ENCODE measurements at regions not wholly inside any gene's neighbourhood (a gene's known extent, or its start where the extent isn't known, plus 50 kb on each side); places are given as distances from the start of the nearest gene placed in this dataset.

- Histone ChIP-seq H3K4me2 (ENCODE audit: insufficient read depth, low read length) (no peak overlapping the region), H4K20me1 (ENCODE audit: insufficient read depth, low read length) (no peaks in the 10 kb centered on the region), H3K9me3 (ENCODE audit: low read depth, low read length) (no peaks in the 10 kb centered on the region), H3K27me3 (ENCODE audit: insufficient read depth, low read length) (no peaks in the 10 kb centered on the region), H3K79me2 (ENCODE audit: insufficient read depth, low read length) (no peaks in the 10 kb centered on the region), H3K4me1 (ENCODE audit: insufficient read depth, low read length) (no peaks in the 10 kb centered on the region), H3K36me3 (ENCODE audit: insufficient read depth, low read length) (no peaks in the 10 kb centered on the region), H3K27ac (ENCODE audit: low read depth, low read length) (no peak overlapping the region), H3K4me3 (ENCODE audit: insufficient read depth, low read length) (no peak overlapping the region), H2AFZ (ENCODE audit: low read length) (no peak overlapping the region)
- TF ChIP-seq CTCF (IDR thresholded peaks at IDR 0.05; ENCODE audit: extremely low read depth, low read depth, low read length): no peak
- DNase-seq (ENCODE audit: insufficient read length, low spot score, missing footprints): no peak
These were observed 983.8 kb downstream of the TTLL7 start for GRCh38 chr1:83015163-83015562.

GRCh38 chr1:83012950-83013349 lies 986.0 kb downstream of the TTLL7 start:
- no peaks in the 10 kb centered on the region for H3K79me2 ChIP-seq (ENCODE audit: insufficient read depth, low read length)
- no peaks in the 10 kb centered on the region for H4K20me1 ChIP-seq (ENCODE audit: insufficient read depth, low read length)
- H3K9me3 ChIP-seq (ENCODE audit: low read depth, low read length): no peaks in the 10 kb centered on the region
- DNase-seq (ENCODE audit: insufficient read length, low spot score, missing footprints): no peak
- no peak overlapping the region for H3K27ac ChIP-seq (ENCODE audit: low read depth, low read length)
- H3K27me3 ChIP-seq (ENCODE audit: insufficient read depth, low read length): no peaks in the 10 kb centered on the region
- H3K4me2 ChIP-seq (ENCODE audit: insufficient read depth, low read length): no peak overlapping the region
- H3K4me1 ChIP-seq (ENCODE audit: insufficient read depth, low read length): no peaks in the 10 kb centered on the region
- no peak overlapping the region for H3K4me3 ChIP-seq (ENCODE audit: insufficient read depth, low read length)
- no peak overlapping the region for H2AFZ ChIP-seq (ENCODE audit: low read length)
- TF ChIP-seq CTCF (IDR thresholded peaks at IDR 0.05; ENCODE audit: extremely low read depth, low read depth, low read length): no peak
- H3K36me3 ChIP-seq (ENCODE audit: insufficient read depth, low read length): no peaks in the 10 kb centered on the region

- Histone ChIP-seq H2AFZ (ENCODE audit: low read length) (no peak overlapping the region), H3K79me2 (ENCODE audit: insufficient read depth, low read length) (no peaks in the 10 kb centered on the region), H3K36me3 (ENCODE audit: insufficient read depth, low read length) (no peaks in the 10 kb centered on the region), H3K9me3 (ENCODE audit: low read depth, low read length) (no peaks in the 10 kb centered on the region), H3K27ac (ENCODE audit: low read depth, low read length) (no peak overlapping the region), H3K27me3 (ENCODE audit: insufficient read depth, low read length) (no peaks in the 10 kb centered on the region), H3K4me3 (ENCODE audit: insufficient read depth, low read length) (no peak overlapping the region), H4K20me1 (ENCODE audit: insufficient read depth, low read length) (no peaks in the 10 kb centered on the region), H3K4me1 (ENCODE audit: insufficient read depth, low read length) (no peaks in the 10 kb centered on the region), H3K4me2 (ENCODE audit: insufficient read depth, low read length) (no peak overlapping the region)
- TF ChIP-seq CTCF (IDR thresholded peaks at IDR 0.05; ENCODE audit: extremely low read depth, low read depth, low read length): no peak
- DNase-seq (ENCODE audit: insufficient read length, low spot score, missing footprints): no peak
These were observed 987.7 kb downstream of the TTLL7 start for GRCh38 chr1:83011265-83011664.

- no peaks in the 10 kb centered on the region for H3K27me3 ChIP-seq (ENCODE audit: insufficient read depth, low read length)
- TF ChIP-seq CTCF (IDR thresholded peaks at IDR 0.05; ENCODE audit: extremely low read depth, low read depth, low read length): no peak
- no peaks in the 10 kb centered on the region for H3K9me3 ChIP-seq (ENCODE audit: low read depth, low read length)
- no peak overlapping the region for H3K4me3 ChIP-seq (ENCODE audit: insufficient read depth, low read length)
- H3K4me1 ChIP-seq (ENCODE audit: insufficient read depth, low read length): no peaks in the 10 kb centered on the region
- peak; percentile 21 for DNase-seq (ENCODE audit: insufficient read length, low spot score, missing footprints)
- H3K4me2 ChIP-seq (ENCODE audit: insufficient read depth, low read length): no peak overlapping the region
- H3K27ac ChIP-seq (ENCODE audit: low read depth, low read length): no peak overlapping the region
- no peak overlapping the region for H2AFZ ChIP-seq (ENCODE audit: low read length)
- H3K36me3 ChIP-seq (ENCODE audit: insufficient read depth, low read length): no peaks in the 10 kb centered on the region
- H3K79me2 ChIP-seq (ENCODE audit: insufficient read depth, low read length): no peaks in the 10 kb centered on the region
- no peaks in the 10 kb centered on the region for H4K20me1 ChIP-seq (ENCODE audit: insufficient read depth, low read length)
These were observed 992.7 kb downstream of the TTLL7 start for GRCh38 chr1:83006271-83006670.
